GM21529 (cell line): ENCODE measurements at regions not wholly inside any gene's neighbourhood (a gene's known extent, or its start where the extent isn't known, plus 50 kb on each side); places are given as distances from the start of the nearest gene placed in this dataset.
"Not testable (repeated sequence)": the region's sequence is repeated elsewhere in the genome, so short reads cannot be mapped to it uniquely, and the experiment has no call there.

Experiments
- ATAC-seq: cut with Tn5 transposase; IDR thresholded peaks from one replicate; pipeline ENCODE4 v1.9.1; 2021; ENCODE audit not compliant: unreplicated experiment

DNA sequence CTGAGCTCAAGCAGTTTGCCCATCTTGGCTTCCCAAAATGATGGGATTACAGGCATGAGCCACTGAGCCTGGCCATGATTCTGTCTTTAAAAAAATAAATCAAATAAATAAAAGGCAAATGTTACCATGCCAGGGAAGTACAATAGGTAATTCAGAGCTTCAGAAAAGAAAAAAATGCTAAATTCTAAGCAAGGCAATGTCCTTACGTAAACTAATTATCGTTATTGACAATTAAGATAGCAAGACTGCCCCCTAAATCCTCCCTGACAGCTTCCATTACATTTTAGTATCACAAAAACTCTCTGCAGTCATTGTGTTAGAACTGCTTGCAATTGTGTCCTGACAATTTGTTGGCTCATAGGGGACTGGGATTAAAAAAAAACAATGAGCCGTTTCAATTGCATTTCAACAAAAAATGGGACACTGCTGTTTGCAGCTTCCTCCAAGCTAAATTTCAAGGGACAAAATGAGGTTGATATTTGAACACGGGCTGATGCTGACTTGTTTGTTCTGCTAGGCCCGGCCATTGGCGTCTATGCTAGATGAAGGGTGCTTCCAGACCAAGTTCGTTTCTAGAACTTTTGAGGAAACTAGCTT, 88.9 kb downstream of the MOGAT1 start:
- no peak for ATAC-seq

DNA sequence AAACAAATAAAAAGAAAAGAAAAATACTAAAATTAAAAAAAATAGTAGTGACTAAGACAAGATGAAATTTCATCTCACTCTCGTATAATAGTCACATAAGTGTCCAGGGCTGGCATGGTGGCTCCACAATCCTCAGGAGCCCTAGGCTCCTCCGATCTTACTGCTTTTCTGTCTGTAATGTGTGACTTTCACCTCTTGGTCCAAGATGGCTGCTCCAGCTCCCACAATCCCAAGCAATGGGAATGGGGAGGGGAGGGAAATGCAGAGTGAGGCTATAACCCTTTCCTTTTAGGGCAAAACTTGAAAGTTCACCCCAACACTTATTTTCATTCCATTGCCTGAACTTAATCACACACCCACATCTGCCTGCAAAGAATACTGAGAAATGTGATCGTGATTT, 90.4 kb downstream of the MOGAT1 start:
- ATAC-seq = no peak

DNA sequence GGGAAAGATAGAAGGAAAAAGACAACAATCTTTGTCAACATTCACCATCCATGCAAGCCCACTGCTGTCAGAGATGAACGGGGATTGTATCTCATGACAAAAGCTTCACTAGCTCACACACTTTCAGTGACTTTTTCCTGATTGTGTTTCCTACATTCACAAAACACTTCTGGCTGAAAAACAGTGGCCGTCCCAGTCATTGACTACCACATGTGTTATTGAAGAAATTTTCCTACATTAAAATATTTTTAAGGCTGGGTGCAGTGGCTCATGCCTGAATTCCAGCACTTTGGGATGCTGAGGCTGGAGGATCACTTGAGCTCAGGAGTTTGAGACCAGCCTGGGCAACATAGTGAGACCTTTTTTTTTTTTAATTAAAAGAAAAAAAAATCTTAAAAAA, 90.9 kb downstream of the MOGAT1 start:
- ATAC-seq = no peak

DNA sequence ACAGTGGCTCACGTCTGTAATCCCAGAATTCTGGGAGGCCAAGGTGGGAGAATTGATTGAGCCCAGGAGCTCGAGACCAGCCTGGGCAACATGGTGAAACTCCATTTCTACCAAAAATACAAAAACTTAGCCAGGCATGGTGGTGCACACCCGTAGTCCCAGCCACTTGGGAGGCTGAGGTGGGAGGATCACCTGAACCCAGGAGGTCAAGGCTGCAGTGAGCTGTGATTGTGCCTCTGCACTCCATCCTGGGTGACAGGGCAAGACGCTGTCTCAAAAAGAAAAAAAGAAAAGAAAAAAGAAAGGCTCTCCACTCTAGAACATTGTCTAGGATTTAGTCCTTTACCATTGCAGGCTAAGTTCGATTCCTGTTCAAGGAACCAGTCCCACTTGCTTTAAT, 94.4 kb downstream of the MOGAT1 start:
- not testable (repeated sequence) for ATAC-seq

DNA sequence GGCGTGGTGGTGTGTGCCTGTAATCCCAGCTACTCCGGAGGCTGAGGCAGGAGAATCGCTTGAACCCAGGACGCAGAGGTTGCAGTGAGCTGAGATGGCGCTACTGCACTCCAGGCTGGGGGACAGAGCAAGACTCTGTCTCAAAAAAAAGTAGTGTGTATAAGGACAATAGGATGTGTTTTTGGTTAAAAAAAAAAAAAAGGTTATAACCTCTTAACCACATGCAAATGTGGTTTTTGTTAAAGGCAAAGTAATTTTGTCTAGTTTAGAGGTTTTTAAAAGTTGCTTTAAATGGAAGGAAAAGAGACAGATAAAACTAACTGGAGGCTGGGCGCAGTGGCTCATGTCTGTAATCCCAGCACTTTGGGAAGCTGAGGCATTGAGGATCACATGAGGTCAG, 92.8 kb upstream of the ACSL3 start:
- not testable (repeated sequence) for ATAC-seq

DNA sequence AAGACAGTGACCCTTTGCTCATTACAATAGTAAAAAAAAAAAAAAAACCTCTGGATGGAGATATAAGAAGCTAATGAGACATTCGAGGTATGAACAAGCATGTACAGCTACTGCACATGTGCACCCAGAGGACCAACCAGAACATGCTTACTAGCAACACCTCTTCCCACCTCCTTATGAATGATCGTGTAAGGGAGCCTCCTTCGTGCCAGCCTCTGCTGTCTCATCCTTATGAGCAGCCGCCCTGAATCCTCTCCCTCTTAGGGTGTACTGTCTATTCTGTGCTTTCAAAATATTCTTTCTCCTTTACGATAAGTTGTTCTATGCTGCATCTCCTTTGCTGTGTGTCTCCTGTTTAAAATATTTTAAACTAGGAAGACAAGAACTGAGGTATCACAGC, 91.4 kb upstream of the ACSL3 start:
- no peak for ATAC-seq

DNA sequence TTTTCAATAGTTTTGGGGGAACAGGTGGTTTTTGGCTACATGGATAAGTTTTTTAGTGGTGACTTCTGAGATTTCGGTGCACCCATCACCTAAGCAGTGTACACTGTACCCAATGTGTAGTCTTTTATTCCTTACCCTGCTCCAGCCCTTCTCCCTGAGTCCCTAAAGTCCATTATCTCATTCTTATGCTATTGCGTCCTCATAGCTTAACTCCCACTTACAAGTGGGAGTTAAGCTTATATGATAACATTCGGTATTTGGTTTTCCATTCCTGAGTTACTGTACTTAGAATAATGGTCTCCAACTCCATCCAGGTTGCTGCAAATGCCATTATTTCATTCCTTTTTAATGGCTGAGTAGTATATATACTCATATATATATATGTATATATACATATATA, 90.9 kb upstream of the ACSL3 start:
- ATAC-seq = no peak

DNA sequence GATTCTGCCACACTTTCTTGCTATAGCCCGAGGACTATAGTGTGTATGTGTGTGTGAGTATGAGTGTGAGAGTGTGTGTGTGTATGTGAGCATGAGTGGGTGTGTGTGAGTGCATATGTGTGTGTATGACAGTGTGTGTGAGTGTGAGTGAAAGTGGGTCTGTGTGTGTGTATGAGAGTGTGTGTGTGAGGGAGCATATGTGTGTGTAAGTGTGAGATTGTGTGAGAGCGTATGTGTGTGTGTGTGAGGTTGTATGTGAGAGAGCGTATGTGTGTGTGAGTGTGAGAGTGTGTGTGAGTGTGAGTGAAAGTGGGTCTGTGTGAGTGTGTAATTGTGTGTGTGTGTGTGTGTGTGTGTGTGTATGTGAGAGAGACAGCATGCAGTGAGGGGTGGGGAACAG, 89.0 kb upstream of the ACSL3 start:
- ATAC-seq = no peak

DNA sequence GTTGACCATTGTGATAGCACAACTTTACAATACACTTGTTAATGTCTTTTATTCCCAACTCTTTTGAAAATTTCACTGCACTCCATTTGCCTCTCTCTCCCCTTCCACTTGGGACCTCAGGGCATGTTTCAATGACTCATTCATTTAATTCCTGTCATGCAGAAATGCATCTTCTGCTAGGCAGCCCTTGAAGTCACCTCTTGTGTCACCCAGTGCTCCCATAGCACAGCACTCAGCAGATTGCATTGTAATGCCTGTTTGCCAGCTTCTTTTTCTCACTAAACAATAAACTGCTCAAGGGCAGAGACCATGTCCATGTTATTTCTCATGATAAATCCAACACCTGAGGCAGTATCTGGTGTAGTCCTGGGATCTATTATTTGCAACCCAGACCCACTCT, 85.9 kb upstream of the ACSL3 start:
- no peak for ATAC-seq

DNA sequence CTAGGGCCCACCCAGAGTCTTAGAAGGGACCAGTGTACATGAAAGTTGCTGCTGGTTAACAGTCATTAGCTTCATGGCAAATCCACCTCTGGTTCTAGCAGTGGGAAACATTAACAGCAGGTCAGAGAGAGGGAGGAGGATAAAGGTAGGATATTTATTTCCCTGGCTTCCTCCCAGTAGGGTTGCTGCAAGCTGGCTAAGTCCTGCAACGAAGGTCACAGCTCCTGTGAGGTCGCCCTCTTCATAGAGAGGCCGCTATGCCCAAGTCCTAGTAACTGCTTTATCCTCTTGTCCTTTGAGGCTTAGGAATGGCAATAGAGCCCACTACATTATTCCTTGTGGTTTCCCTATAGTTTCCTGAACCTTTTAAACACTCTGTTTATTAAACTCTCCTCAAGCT, 84.0 kb upstream of the ACSL3 start:
- no peak for ATAC-seq

DNA sequence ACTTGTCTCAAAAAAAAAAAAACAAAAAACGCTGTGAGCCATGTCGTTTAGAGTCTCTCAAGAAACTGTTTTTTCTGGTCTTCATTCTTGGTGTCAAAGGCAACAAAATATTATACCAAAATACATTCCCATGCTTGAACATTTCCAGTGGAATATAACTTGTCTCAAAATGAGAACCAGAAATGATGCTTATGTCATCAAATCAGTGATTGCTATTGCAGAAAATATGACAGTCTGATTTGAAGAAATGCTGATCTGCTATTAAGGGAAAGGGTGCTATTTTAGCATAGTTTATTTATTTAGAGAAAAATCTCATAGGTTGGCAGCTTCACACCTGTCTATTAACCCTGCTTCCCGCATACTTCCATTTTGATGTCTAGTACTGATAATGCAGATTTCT, 82.4 kb upstream of the ACSL3 start:
- ATAC-seq = no peak

DNA sequence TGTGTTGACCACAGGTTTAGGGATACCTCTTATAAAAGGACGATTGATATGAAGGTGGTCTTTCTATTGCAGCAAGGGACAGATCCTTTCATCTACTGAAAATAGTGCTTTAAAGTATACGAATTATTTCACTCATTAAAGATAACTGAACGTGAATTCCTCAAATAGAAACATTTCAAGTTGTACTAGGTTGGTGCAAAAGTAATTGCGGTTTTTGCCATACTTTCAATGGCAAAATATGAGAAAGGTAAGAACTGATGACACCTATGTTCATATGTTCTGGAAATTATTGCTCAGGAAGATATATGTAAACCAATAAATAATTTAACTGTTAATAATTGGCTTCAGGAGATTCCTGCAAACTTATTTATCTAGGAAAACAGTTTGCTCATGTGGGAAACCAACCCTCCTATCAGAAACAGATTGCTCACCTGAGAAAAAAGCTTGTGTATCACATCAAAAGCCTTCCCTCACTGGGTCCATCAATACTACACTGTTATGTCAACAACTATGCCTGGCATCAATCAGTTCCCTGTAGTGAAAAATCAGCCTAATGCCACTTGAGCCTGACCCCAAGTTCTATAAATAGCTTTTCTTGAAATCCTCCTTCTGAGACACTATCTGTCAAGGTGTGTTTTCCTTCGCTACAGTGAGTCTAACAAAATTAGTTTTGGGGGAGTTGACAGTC, 81.5 kb upstream of the ACSL3 start:
- no peak for ATAC-seq

DNA sequence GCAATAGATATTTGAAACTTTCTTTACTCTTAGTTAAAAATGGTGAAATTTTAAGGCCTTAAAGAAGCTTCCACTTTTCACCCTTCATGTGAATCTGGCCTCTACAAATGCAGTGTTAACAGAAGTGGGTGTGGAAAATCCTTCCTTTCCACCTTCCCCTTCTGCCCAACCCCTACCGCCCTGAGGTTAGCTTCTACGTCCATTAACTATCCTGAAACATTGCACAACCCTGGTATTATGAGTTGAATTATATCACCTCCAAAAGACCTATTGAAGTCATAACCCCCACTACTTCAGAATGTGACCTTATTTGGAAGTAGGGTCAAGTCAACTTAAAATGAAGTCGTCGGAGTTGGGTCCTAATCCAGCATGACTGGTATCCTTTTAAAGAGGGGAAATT, 80.8 kb upstream of the ACSL3 start:
- no peak for ATAC-seq

DNA sequence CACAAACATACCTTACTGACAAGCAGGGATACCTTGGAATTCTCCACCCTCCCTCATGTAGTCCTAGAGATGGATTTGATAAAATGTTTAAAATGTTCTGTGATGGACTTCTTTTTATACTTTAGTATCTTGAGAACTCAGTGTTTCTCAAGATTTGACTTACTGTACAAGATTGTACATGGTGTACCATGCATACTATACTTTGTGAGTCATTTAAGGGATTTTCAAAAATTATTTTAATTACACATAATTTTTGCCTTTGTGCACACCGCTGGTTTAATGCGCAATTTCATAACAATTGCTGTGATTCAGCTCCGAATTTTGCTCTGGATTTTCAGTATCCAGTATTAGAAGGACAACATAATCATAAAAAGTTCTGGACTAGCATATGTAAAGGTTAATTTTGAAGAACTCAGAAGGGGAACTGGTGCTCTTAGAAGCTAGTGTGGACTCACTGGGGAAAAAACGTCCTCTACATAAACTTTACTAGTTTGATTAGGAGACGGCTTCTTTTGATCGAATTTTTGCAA, 78.6 kb upstream of the ACSL3 start:
- no peak for ATAC-seq

DNA sequence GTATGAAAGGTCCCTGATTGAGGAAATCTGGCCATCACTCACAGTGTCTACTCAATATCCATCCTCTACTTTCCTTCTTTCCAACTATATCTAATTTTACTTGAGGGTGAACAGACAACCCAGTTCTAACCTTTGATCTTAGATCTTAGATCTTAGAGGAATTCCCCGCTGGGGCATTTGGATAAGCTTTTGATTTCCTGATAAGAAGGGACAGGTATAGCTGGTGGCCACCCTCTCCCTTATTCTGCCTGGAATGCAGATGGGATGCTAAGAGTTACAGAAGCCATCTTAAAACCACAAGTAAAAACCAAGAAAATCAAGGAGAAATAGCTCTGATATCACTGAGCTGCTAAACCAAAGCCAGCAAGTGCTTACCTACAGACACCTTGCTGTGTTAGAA, 77.2 kb upstream of the ACSL3 start:
- ATAC-seq = no peak

DNA sequence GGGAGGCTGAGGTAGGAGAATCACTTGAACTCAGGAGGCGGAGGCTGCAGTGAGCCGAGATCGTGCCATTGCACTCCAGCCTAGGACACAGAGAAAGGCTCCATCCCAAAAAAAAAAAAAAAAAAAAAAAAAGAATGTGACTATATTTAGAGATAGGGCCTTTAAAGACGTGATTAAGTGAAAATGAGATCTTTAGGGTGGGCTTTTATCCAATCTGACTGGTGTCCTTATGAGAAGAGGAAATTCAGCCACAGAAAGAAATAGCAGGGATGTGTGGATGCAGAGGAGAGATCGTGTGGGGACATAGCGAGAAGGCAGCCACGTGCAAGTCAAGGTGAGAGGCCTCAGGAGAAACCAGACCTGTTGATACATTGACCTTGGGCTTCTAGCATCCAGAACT, 69.9 kb upstream of the ACSL3 start:
- ATAC-seq = no peak

DNA sequence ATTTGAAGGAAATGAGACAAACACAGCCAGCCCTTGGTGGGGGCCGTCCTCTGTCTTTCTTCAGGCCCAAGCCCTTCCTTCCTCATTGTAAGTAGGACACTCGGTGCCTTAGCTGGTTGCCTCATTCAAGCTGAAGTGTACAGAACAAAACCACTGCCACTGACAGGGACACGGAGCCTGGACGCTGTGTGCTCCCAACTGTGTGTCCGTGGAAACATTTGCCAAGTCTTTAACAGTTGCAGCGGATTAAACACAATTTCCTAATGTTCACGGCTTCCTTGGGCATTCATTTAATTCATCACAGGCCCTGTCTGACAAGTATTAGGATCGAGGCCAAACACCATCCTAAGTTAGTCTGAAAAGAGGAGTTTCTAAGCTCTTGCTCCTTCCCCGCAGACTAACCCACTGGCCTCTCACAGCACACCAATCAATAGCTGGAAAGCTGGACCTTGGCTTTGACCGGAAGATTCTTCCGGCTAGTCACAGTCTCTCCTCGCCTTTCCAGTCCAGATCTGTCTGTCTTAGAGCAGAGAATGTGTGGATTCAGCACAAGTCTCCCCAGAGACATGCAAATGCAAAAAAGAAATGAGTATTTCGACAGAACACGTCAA, 68.7 kb upstream of the ACSL3 start:
- ATAC-seq = no peak

DNA sequence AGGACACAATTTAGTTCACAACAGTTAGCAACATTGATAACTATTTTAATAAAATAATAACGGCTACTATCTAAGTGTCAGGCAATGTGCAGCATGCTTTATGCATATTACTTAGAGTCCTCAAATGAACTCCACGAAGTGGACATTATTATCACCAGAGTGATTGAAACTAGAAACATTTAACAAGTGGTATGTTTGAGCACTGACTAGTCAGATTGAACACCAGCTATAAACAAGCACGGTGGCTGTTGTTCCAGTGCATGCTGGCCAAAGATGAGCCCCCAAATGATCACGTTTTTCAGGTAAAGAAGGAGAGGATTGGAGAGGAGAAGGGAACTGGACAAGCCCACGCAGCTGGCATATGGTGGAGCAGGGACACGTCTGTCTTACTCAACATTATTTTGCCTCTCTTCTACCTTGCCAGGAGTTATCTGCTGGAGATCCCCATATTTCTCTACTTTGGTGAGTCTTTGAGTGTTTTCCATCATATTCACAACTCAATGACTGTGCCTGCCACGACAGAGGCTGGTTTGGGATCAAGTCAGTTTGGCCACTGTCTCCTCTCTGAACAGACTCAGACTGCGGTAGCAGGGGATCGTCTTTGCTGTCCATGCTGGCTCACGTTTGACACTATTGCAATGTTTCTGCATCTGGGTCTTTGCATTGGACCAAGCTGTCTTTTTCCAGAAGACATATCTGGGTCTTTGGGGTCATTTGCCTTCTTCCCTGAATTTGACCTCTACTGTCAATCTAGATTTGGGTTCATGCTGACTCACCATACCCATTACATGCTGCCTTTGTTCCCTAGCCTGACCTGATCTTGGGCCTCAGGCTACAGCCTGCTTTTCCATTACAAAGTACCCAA, 66.0 kb upstream of the ACSL3 start:
- no peak for ATAC-seq

DNA sequence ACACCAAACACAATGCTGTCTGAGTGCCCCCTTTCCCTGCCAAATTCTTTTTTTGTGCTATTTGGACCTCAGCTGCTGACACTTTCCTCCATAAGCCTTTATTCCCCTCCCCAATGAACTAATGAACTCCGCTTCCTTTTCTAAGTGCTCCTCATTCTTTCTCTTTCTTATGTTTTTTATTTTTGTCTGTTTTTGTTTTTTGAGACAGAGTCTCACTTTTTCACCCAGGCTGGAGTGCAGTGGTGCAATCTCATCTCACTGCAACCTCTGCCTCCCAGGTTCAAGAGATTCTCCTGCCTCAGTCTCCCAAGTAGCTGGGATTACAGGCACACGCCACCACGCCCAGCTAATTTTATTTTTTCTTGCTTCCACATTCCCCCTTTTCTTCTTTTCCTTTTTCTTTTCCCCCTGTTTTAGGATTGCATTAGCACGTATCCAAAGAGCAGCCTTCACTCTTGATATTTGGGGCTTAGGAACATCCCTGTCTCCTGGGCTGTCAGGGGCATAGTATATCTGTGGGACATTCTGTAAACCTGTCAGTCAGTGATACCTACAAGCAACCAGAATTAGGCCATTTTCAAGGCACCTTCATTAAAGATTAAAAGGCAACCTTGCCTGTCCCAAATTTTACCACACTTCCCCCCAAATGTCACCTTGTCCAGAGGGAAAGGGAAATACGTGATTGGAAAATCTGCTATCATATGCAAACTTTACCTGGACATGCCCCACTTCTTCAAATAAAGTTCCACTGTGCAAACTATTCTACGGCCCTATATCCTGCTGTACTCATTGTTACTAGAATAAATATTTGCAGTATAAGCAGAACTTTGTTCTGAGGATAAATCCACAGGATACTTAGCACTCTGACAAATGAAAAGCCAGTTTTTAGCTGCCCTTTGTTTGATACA, 65.1 kb upstream of the ACSL3 start:
- ATAC-seq = no peak

DNA sequence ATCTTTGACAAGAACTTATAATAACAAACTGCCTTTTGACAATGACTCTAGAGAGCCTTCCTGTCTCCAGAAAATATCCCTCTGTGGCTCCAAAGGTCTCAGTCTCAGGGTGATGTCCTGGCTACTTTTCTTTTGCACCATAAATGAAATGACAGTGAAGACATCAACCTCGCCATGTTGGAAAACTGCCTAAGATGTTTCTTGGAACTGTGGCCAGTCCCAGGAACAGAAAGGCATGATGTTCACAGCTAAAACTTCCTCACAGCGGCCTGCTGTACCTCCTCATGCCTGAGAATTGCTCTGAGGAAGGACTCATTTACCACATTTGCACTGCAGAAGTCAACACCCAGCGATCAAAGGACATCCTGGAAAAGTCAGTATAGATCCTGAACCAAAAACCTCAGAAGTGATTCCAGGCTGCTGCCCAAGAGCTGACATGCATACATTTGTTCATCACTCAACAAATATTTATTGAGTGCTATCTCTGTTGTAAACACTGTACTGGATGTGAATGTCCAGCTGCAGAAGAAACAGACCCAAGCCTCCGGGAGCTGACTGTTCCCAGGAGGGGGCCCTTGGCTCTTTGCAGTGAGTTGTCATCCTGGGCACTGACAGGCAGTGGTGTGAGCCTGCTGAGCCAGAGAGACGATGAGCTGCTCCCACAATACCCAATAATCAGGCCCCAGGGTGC, 64.3 kb upstream of the ACSL3 start:
- no peak for ATAC-seq
